SK-N-SH (cell line): ENCODE measurements at regions not wholly inside any gene's neighbourhood (a gene's known extent, or its start where the extent isn't known, plus 50 kb on each side); places are given as distances from the start of the nearest gene placed in this dataset.

Experiments
- CTCF ChIP-seq: fragments of 200-600 bp; sonication (generic); IDR thresholded peaks from 2 replicates; pipeline ENCODE4 v1.6.1; 2017; ENCODE audit warnings: antibody characterized with exemption, mild to moderate bottlenecking, moderate library complexity
- EZH2phosphoT487 ChIP-seq: fragments of 200-600 bp; sonication (generic); IDR thresholded peaks from 2 replicates; pipeline ENCODE4 v1.6.1; 2017; ENCODE audit warnings: low read depth, mixed run types, mild to moderate bottlenecking, antibody characterized with exemption, moderate library complexity, borderline replicate concordance
- POLR2AphosphoS5 ChIP-seq: IDR thresholded peaks from 2 replicates; pipeline ENCODE4 v1.6.1; 2012; ENCODE audit warnings: low read depth, low read length
- RAD21 ChIP-seq: IDR thresholded peaks from 2 replicates; pipeline ENCODE4 v1.6.1; 2012; ENCODE audit warnings: mild to moderate bottlenecking, low read length
- REST ChIP-seq: IDR thresholded peaks from 2 replicates; pipeline ENCODE4 v1.6.1; 2012; ENCODE audit warnings: mild to moderate bottlenecking, low read depth, low read length, moderate library complexity

- TF ChIP-seq REST = no peak
- TF ChIP-seq CTCF = no peak
- no peak for TF ChIP-seq RAD21
- no peak for TF ChIP-seq EZH2phosphoT487
- TF ChIP-seq POLR2AphosphoS5 = no peak
These were observed 321.2 kb upstream of the LYPLAL1 start for GRCh38 chr1:218852527-218852926.
